ENCODE measurements at regions not wholly inside any gene's neighbourhood (a gene's known extent, or its start where the extent isn't known, plus 50 kb on each side); places are given as distances from the start of the nearest gene placed in this dataset.

DNA sequence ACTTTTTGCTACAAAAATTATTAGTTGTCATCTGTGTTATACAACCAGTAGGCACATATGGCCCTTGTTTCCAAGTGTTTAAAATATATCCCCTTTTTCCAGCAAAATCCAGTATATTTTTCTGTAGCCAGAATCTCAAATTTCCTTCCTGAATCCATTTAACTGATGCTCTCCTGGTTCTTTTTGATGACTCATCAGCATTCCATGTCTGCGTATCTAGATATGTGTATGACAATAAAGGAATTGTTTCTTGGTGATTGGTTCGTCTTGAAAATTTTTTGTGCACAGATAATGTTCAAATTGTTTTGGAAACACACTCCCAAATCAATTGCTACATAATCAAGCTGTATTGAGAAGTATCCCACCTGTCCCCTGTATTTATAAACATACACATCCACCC, 98.3 kb downstream of the ITM2A start:
- Mint-ChIP-seq H3K4me3 (no peak overlapping the region), H3K27ac (no peak overlapping the region), H3K27me3 (ENCODE audit: low read depth) (no peaks in the 10 kb centered on the region), H3K4me1 (no peaks in the 10 kb centered on the region), H3K36me3 (no peaks in the 10 kb centered on the region), H3K9me3 (peaks cover 15% of the 10 kb centered on the region)
- TF ChIP-seq CTCF (IDR thresholded peaks at IDR 0.05; ENCODE audit: unreplicated experiment) = no peak
- DNase-seq (ENCODE audit: low spot score in 2 of 2, unreplicated experiment in 2 of 2) = no peak

DNA sequence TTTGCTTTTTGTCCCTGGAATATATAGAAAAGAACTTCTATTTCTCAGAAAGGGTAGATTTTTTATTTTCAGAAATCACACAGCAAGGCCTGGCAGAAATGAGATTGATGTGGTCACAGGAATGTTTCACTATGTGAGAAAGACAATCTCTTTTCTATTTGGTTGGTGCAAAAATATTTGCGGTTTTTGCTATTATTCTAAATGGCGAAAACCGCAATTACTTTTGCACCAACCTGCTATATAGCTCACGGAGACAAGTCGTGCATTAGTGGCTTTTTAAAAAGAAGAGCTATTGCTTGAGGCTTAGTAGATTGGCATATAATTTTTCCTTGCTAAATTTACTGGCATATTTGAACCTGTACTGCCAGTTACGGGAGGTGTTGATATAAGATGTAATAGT, 100.4 kb downstream of the ITM2A start:
- Mint-ChIP-seq H3K4me3 (no peak overlapping the region), H3K27me3 (ENCODE audit: low read depth) (no peaks in the 10 kb centered on the region), H3K36me3 (no peaks in the 10 kb centered on the region), H3K4me1 (no peaks in the 10 kb centered on the region), H3K27ac (no peak overlapping the region), H3K9me3 (peaks cover 19% of the 10 kb centered on the region)
- TF ChIP-seq CTCF (IDR thresholded peaks at IDR 0.05; ENCODE audit: unreplicated experiment) = no peak
- DNase-seq (ENCODE audit: low spot score in 2 of 2, unreplicated experiment in 2 of 2) = no peak

GRCh38 chrX:79263550-79263949, 103.6 kb downstream of the ITM2A start:
- Mint-ChIP-seq H3K4me1 (no peaks in the 10 kb centered on the region), H3K36me3 (no peaks in the 10 kb centered on the region), H3K9me3 (peaks cover 11% of the 10 kb centered on the region), H3K4me3 (no peak overlapping the region), H3K27me3 (ENCODE audit: low read depth) (no peaks in the 10 kb centered on the region), H3K27ac (no peak overlapping the region)
- DNase-seq (ENCODE audit: low spot score in 2 of 2, unreplicated experiment in 2 of 2) = no peak
- no peak for TF ChIP-seq CTCF (IDR thresholded peaks at IDR 0.05; ENCODE audit: unreplicated experiment)

- Mint-ChIP-seq H3K4me1 (no peaks in the 10 kb centered on the region), H3K27me3 (ENCODE audit: low read depth) (no peaks in the 10 kb centered on the region), H3K9me3 (peaks cover 29% of the 10 kb centered on the region), H3K27ac (no peak overlapping the region), H3K4me3 (no peak overlapping the region), H3K36me3 (no peaks in the 10 kb centered on the region)
- no peak for TF ChIP-seq CTCF (IDR thresholded peaks at IDR 0.05; ENCODE audit: unreplicated experiment)
- DNase-seq (ENCODE audit: low spot score in 2 of 2, unreplicated experiment in 2 of 2) = no peak
These were observed 108.0 kb downstream of the ITM2A start for GRCh38 chrX:79259073-79259689.

DNA sequence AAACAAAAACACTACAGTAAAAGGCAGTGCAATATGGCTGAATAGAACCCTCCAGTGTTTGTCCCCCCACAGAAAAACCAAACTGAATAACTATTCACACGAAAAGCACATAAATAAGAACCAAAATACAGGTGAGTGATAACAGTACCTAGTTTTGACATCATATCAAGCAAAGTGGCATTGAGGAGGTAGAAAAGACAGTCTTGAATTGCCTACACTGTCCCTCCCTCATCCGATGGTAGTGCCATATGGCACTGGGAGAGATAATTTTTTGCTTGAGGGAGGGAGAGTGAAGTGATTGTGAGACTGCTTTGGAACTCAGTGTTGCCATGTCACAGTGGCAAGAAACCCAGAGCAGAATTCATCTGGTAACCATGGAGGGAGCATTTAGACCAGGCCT, 99.2 kb downstream of the GPR174 start:
- no peaks in the 10 kb centered on the region for H3K27me3 Mint-ChIP-seq (ENCODE audit: low read depth)
- H3K36me3 Mint-ChIP-seq = no peaks in the 10 kb centered on the region
- TF ChIP-seq CTCF (IDR thresholded peaks at IDR 0.05; ENCODE audit: unreplicated experiment) = no peak
- no peak for DNase-seq (ENCODE audit: low spot score in 2 of 2, unreplicated experiment in 2 of 2)
- H3K9me3 Mint-ChIP-seq = peaks cover 53% of the 10 kb centered on the region
- H3K4me1 Mint-ChIP-seq = no peaks in the 10 kb centered on the region
- H3K27ac Mint-ChIP-seq = no peak overlapping the region
- H3K4me3 Mint-ChIP-seq = no peak overlapping the region

DNA sequence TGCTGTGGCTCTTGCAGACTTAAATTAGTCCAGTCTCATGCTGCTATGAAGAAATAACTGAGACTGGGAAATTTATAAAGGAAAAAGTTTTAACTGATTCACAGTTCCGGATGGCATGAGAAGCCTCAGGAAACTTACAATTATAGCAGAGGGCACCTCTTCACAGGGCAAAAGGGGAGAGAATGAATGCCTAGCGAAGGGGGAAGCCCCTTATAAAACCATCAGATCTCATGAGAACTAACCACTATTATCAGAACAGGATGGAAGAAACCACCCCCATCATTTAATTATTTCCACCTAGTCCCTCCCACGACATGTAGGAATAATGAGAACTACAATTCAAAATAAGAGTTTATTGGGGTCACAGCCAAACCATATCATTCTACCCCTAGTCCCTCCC, 91.4 kb downstream of the GPR174 start:
- H3K36me3 Mint-ChIP-seq = no peaks in the 10 kb centered on the region
- TF ChIP-seq CTCF (IDR thresholded peaks at IDR 0.05; ENCODE audit: unreplicated experiment) = no peak
- no peak for DNase-seq (ENCODE audit: low spot score in 2 of 2, unreplicated experiment in 2 of 2)
- no peak overlapping the region for H3K4me3 Mint-ChIP-seq
- H3K27ac Mint-ChIP-seq = no peak overlapping the region
- no peaks in the 10 kb centered on the region for H3K4me1 Mint-ChIP-seq
- no peaks in the 10 kb centered on the region for H3K27me3 Mint-ChIP-seq (ENCODE audit: low read depth)
- peaks cover 63% of the 10 kb centered on the region for H3K9me3 Mint-ChIP-seq
